ENCODE measurements at regions not wholly inside any gene's neighbourhood (a gene's known extent, or its start where the extent isn't known, plus 50 kb on each side); places are given as distances from the start of the nearest gene placed in this dataset.
"Not testable (repeated sequence)": the region's sequence is repeated elsewhere in the genome, so short reads cannot be mapped to it uniquely, and the experiment has no call there.

DNA sequence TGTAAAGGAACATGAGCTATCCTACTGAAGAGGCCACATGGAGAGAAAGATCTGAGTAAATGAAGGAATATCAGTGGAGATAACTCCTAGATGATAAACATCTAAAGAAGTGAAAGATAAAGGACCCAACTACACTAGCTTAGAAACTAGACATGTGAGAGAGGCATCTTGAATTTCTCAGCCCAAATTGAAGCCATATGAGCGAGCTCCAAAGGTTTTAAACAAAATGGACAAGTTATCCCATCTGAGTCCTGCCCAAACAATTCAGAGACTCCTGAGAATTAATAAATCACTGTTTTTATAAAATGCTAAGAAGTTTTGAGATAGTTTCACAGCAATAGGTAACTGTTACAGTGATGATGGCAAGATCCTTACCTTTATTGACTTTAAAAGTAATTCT is 438.9 kb downstream of the NAV3 start:
- H3K9ac ChIP-seq: no peak overlapping the region
- no peak overlapping the region for H2AFZ ChIP-seq
- no peaks in the 10 kb centered on the region for H3K27me3 ChIP-seq (ENCODE audit: control insufficient read depth, insufficient read depth, low read length)
- H3K9me3 ChIP-seq (ENCODE audit: control insufficient read depth, low read length): no peaks in the 10 kb centered on the region
- H3K27ac ChIP-seq: no peak overlapping the region
- no peak overlapping the region for H3K4me3 ChIP-seq (ENCODE audit: low read depth, low read length)
- no peaks in the 10 kb centered on the region for H3K36me3 ChIP-seq (ENCODE audit: control insufficient read depth, insufficient read depth, low read length)
- TF ChIP-seq, protein P1, sequence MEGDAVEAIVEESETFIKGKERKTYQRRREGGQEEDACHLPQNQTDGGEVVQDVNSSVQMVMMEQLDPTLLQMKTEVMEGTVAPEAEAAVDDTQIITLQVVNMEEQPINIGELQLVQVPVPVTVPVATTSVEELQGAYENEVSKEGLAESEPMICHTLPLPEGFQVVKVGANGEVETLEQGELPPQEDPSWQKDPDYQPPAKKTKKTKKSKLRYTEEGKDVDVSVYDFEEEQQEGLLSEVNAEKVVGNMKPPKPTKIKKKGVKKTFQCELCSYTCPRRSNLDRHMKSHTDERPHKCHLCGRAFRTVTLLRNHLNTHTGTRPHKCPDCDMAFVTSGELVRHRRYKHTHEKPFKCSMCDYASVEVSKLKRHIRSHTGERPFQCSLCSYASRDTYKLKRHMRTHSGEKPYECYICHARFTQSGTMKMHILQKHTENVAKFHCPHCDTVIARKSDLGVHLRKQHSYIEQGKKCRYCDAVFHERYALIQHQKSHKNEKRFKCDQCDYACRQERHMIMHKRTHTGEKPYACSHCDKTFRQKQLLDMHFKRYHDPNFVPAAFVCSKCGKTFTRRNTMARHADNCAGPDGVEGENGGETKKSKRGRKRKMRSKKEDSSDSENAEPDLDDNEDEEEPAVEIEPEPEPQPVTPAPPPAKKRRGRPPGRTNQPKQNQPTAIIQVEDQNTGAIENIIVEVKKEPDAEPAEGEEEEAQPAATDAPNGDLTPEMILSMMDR (IDR thresholded peaks at IDR 0.05): no peak
- H3K4me2 ChIP-seq (ENCODE audit: low read length): no peak overlapping the region
- H3K79me2 ChIP-seq: no peaks in the 10 kb centered on the region
- H3K4me1 ChIP-seq: no peaks in the 10 kb centered on the region

DNA sequence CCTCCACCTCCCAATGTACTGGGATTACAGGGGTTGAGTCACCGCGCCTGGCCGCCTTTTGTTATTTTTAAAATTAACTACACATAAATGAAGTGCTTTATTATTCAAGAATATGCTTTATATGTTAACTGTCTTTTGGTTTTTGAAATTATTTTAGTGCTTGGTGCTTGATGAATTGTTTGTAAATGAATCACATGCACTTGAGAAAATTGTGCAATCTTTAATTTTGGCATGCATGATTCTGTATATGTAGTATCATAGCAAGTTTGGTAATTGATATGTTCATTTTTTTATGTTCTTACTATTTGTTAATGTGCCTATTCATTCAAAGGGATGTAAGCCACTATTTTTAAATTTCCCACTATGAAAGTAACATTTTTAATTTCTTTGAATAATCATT is 440.9 kb downstream of the NAV3 start:
- Histone ChIP-seq H3K4me1 (no peaks in the 10 kb centered on the region), H3K9me3 (ENCODE audit: control insufficient read depth, low read length) (no peaks in the 10 kb centered on the region), H3K4me3 (ENCODE audit: low read depth, low read length) (no peak overlapping the region), H3K27ac (no peak overlapping the region), H3K27me3 (ENCODE audit: control insufficient read depth, insufficient read depth, low read length) (no peaks in the 10 kb centered on the region), H3K79me2 (no peaks in the 10 kb centered on the region), H3K9ac (no peak overlapping the region), H3K4me2 (ENCODE audit: low read length) (no peak overlapping the region), H2AFZ (no peak overlapping the region), H3K36me3 (ENCODE audit: control insufficient read depth, insufficient read depth, low read length) (no peaks in the 10 kb centered on the region)
- TF ChIP-seq, protein P1 (IDR thresholded peaks at IDR 0.05): no peak

DNA sequence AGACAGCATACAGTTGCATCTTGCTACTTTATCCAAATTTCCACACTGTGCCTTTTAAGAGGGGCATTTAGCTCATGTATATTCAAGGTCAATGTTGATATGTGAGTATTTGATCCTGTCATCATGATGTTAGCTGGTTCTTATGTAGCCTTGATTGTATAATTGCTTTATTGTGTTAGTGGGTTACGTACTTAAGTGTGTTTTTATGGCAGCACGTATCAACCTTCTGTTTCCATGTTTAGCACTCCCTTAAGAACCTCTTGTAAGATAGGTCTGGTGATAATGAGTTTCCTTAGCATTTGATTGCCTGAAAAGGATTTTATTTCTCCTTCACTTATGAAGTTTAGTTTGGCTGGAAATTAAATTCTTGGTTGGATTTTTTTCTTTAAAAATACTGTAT is 445.2 kb downstream of the NAV3 start:
- H3K27me3 ChIP-seq (ENCODE audit: control insufficient read depth, insufficient read depth, low read length): no peaks in the 10 kb centered on the region
- no peaks in the 10 kb centered on the region for H3K4me1 ChIP-seq
- H3K9ac ChIP-seq: no peak overlapping the region
- H3K9me3 ChIP-seq (ENCODE audit: control insufficient read depth, low read length): no peaks in the 10 kb centered on the region
- no peaks in the 10 kb centered on the region for H3K36me3 ChIP-seq (ENCODE audit: control insufficient read depth, insufficient read depth, low read length)
- H3K4me3 ChIP-seq (ENCODE audit: low read depth, low read length): no peak overlapping the region
- no peak overlapping the region for H2AFZ ChIP-seq
- no peaks in the 10 kb centered on the region for H3K79me2 ChIP-seq
- H3K4me2 ChIP-seq (ENCODE audit: low read length): no peak overlapping the region
- no peak overlapping the region for H3K27ac ChIP-seq
- TF ChIP-seq, protein P1 (IDR thresholded peaks at IDR 0.05): no peak

DNA sequence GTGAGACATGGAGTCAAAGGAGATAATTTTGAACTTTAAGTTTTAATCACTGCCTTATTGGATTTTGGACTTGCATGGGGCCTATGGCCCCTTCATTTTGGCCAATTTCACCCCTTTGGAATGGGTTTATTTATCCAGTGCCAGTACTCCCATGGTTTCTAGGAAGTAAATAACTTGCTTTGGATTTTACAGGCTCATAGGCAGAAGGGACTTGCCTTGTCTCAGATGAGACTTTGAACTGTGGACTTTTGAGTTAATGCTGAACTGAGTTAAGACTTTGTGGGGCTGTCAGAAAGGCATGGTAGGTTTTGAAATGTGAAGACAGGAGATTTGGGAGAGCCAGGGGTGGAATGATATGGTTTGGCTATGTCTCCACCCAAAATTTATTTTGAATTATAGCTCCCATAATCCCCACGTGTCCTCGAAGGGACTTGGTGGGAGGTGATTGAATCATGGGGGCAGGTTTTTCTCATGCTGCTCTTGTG is 448.1 kb downstream of the NAV3 start:
- no peak overlapping the region for H3K27ac ChIP-seq
- H3K4me3 ChIP-seq (ENCODE audit: low read depth, low read length): no peak overlapping the region

DNA sequence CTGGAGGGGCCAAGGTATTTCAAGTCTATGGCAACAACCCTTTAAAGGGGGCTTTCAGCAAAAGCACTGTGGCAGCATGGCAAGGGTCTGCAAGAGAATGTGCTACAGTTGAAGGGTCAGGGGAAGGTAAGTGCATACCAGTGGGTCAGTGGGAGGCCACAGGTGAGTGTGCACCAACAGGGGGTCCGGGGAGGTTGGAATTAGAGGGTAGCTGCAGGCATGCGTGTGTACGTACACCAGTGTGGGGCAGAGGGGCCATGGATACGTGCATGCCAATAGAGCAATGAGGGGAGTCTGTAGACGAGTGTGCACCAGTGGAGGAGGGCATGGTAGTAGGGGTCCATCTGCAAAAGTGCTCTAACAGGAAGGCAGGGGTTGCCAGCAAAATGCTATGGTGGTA is 448.9 kb downstream of the NAV3 start:
- Histone ChIP-seq H3K4me2 (ENCODE audit: low read length) (no peak overlapping the region), H3K36me3 (ENCODE audit: control insufficient read depth, insufficient read depth, low read length) (no peaks in the 10 kb centered on the region), H2AFZ (no peak overlapping the region), H3K4me1 (no peaks in the 10 kb centered on the region), H3K27ac (no peak overlapping the region), H3K27me3 (ENCODE audit: control insufficient read depth, insufficient read depth, low read length) (no peaks in the 10 kb centered on the region), H3K79me2 (no peaks in the 10 kb centered on the region), H3K9me3 (ENCODE audit: control insufficient read depth, low read length) (no peaks in the 10 kb centered on the region), H3K9ac (no peak overlapping the region), H3K4me3 (ENCODE audit: low read depth, low read length) (no peak overlapping the region)
- TF ChIP-seq, protein P1 (IDR thresholded peaks at IDR 0.05): no peak

More for the DNA sequence above, 448.1 kb downstream of the NAV3 start:
- Histone ChIP-seq H3K4me2 (ENCODE audit: low read length) (no peak overlapping the region), H3K36me3 (ENCODE audit: control insufficient read depth, insufficient read depth, low read length) (no peaks in the 10 kb centered on the region), H3K79me2 (no peaks in the 10 kb centered on the region), H3K9ac (no peak overlapping the region), H2AFZ (no peak overlapping the region), H3K27me3 (ENCODE audit: control insufficient read depth, insufficient read depth, low read length) (no peaks in the 10 kb centered on the region), H3K9me3 (ENCODE audit: control insufficient read depth, low read length) (no peaks in the 10 kb centered on the region), H3K4me1 (no peaks in the 10 kb centered on the region)
- TF ChIP-seq, protein P1 (IDR thresholded peaks at IDR 0.05): no peak

DNA sequence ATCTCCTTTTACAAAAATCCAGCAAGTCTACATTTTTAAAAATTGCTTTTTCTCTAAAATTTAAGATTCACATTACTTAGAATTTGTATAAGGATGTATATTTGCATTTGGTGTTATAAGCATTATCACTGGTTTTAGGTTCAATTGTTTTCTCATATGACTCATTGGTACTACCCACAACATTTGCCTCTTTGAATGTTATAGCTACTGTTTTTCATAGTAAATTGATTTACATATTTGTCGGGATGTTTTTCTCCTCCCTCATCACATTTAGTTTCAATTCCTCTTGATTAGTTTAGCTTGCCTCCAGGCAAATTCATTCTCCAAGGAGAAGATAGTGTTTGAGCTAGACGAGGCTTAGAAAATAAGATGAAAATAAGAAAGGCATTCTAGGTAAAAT is 450.4 kb downstream of the NAV3 start:
- H3K4me1 ChIP-seq; H3K4me2 ChIP-seq (ENCODE audit: low read length); H3K4me3 ChIP-seq (ENCODE audit: low read depth, low read length); H3K27me3 ChIP-seq (ENCODE audit: control insufficient read depth, insufficient read depth, low read length); H2AFZ ChIP-seq; H3K79me2 ChIP-seq; H3K36me3 ChIP-seq (ENCODE audit: control insufficient read depth, insufficient read depth, low read length); H3K9me3 ChIP-seq (ENCODE audit: control insufficient read depth, low read length); H3K27ac ChIP-seq; H3K9ac ChIP-seq: not testable (repeated sequence)

Data from parathyroid adenoma (tissue), 2 donors.